ENCODE measurements at regions not wholly inside any gene's neighbourhood (a gene's known extent, or its start where the extent isn't known, plus 50 kb on each side); places are given as distances from the start of the nearest gene placed in this dataset.

- H3K4me3 ChIP-seq (replicated peaks; ENCODE audit: low read depth, low read length), result no peak overlapping the region
- TF ChIP-seq CTCF (IDR thresholded peaks at IDR 0.05; ENCODE audit: low read depth, low read length, missing control alignments), result no peak
- no peak for DNase-seq (ENCODE audit: extremely low read depth, low read depth)
Observed at GRCh38 chr2:64928813-64929212, 60.4 kb upstream of the SLC1A4 start.

- no peak for DNase-seq (ENCODE audit: extremely low read depth, low read depth)
- no peak overlapping the region for H3K4me3 ChIP-seq (replicated peaks; ENCODE audit: low read depth, low read length)
- no peak for TF ChIP-seq CTCF (IDR thresholded peaks at IDR 0.05; ENCODE audit: low read depth, low read length, missing control alignments)
Observed at GRCh38 chr2:64929333-64929732, 59.9 kb upstream of the SLC1A4 start.

GRCh38 chr2:64930258-64930671 is 58.9 kb upstream of the SLC1A4 start:
- H3K4me3 ChIP-seq (replicated peaks; ENCODE audit: low read depth, low read length), result no peak overlapping the region
- no peak for TF ChIP-seq CTCF (IDR thresholded peaks at IDR 0.05; ENCODE audit: low read depth, low read length, missing control alignments)
- DNase-seq (ENCODE audit: extremely low read depth, low read depth), result no peak

GRCh38 chr2:64931246-64932115 is 57.7 kb upstream of the SLC1A4 start:
- DNase-seq (ENCODE audit: extremely low read depth, low read depth), result no peak
- no peak overlapping the region for H3K4me3 ChIP-seq (replicated peaks; ENCODE audit: low read depth, low read length)
- TF ChIP-seq CTCF (IDR thresholded peaks at IDR 0.05; ENCODE audit: low read depth, low read length, missing control alignments), result no peak

DNA sequence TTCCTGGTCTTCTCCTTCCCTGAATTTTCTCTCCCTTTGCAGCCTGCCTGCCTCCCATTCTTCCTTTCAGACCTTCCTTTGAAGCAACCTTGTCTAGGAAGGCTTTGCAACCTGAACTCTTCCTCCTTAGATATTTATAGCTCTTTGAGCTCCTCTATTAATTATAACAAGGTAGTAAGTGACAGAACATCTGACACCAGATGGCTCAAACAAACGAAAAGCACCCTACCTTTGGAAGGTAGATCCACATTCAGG is 57.2 kb upstream of the SLC1A4 start:
- DNase-seq (ENCODE audit: extremely low read depth, low read depth), result no peak
- TF ChIP-seq CTCF (IDR thresholded peaks at IDR 0.05; ENCODE audit: low read depth, low read length, missing control alignments), result no peak
- H3K4me3 ChIP-seq (replicated peaks; ENCODE audit: low read depth, low read length), result no peak overlapping the region

- no peak overlapping the region for H3K4me3 ChIP-seq (replicated peaks; ENCODE audit: low read depth, low read length)
- TF ChIP-seq CTCF (IDR thresholded peaks at IDR 0.05; ENCODE audit: low read depth, low read length, missing control alignments), result no peak
- DNase-seq (ENCODE audit: extremely low read depth, low read depth), result no peak
Observed at GRCh38 chr2:64932371-64933216, 56.6 kb upstream of the SLC1A4 start.

All from HFF-Myc (cell line).